ENCODE measurements at regions not wholly inside any gene's neighbourhood (a gene's known extent, or its start where the extent isn't known, plus 50 kb on each side); places are given as distances from the start of the nearest gene placed in this dataset.

- TF ChIP-seq IRF3 (IDR thresholded peaks at IDR 0.05; ENCODE audit: low read depth, low read length) (no peak), EP300 (IDR thresholded peaks at IDR 0.05; ENCODE audit: borderline replicate concordance in 1 of 2, low read depth in 1 of 2, low read length in 1 of 2) (peak in 1 of 2 experiments; percentile 38; a peak in 1 of 4 replicates), SMC3 (IDR thresholded peaks at IDR 0.05; ENCODE audit: low read depth, low read length) (no peak), RFX5 (IDR thresholded peaks at IDR 0.05; ENCODE audit: low read length) (no peak), MEF2A (IDR thresholded peaks at IDR 0.05; ENCODE audit: borderline replicate concordance, low read depth) (no peak), NFIC (IDR thresholded peaks at IDR 0.05; ENCODE audit: borderline replicate concordance) (no peak), JUND (IDR thresholded peaks at IDR 0.05) (peak; percentile 48; the same call in 1 of the 2 replicates), RAD21 (IDR thresholded peaks at IDR 0.05; ENCODE audit: low read length) (no peak)
- TF ChIP-seq, protein P1, sequence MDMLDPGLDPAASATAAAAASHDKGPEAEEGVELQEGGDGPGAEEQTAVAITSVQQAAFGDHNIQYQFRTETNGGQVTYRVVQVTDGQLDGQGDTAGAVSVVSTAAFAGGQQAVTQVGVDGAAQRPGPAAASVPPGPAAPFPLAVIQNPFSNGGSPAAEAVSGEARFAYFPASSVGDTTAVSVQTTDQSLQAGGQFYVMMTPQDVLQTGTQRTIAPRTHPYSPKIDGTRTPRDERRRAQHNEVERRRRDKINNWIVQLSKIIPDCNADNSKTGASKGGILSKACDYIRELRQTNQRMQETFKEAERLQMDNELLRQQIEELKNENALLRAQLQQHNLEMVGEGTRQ (IDR thresholded peaks at IDR 0.05; ENCODE audit: borderline replicate concordance, low read depth, low read length) = no peak
- TF ChIP-seq, protein P2, sequence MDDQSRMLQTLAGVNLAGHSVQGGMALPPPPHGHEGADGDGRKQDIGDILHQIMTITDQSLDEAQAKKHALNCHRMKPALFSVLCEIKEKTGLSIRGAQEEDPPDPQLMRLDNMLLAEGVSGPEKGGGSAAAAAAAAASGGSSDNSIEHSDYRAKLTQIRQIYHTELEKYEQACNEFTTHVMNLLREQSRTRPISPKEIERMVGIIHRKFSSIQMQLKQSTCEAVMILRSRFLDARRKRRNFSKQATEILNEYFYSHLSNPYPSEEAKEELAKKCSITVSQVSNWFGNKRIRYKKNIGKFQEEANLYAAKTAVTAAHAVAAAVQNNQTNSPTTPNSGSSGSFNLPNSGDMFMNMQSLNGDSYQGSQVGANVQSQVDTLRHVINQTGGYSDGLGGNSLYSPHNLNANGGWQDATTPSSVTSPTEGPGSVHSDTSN (IDR thresholded peaks at IDR 0.05) = peak; percentile 50; the same call in 1 of the 2 replicates
Measured at GRCh38 chr3:132785292-132785691, 63.1 kb upstream of the NPHP3 start (continued).

- H3K27ac ChIP-seq (ENCODE audit: low read depth in 2 of 2, low read length in 1 of 2) = peak overlapping the region in 1 of 2 experiments; percentile 51; a peak in 1 of 4 replicates
- H3K4me1 ChIP-seq (ENCODE audit: control insufficient read depth in 1 of 2, insufficient read depth in 2 of 2, low read depth in 1 of 2, low read length in 1 of 2) = peaks cover 3 to 9% of the 10 kb centered on the region in 2 experiments; a peak in 3 of 4 replicates
- POLR2A ChIA-PET = no interaction called here
- no peak overlapping the region for H2AFZ ChIP-seq (ENCODE audit: low read depth)
- H3K9me3 ChIP-seq = no peaks in the 10 kb centered on the region
- WGBS (ENCODE audit: low lambda C conversion rate) = 60% methylated on average over 1 of the region's 1 CpG
- CTCF ChIA-PET = no interaction called here
- DNase-seq = no peak
- no peaks in the 10 kb centered on the region for H3K36me3 ChIP-seq (replicated peaks in 1 of 2; ENCODE audit: control insufficient read depth in 1 of 2, insufficient read depth in 2 of 2, low read length in 1 of 2)
- TF ChIP-seq IRF3 (IDR thresholded peaks at IDR 0.05; ENCODE audit: low read depth, low read length) (no peak), FOSL2 (IDR thresholded peaks at IDR 0.05; ENCODE audit: borderline replicate concordance, low read depth) (no peak), POLR2AphosphoS5 (IDR thresholded peaks at IDR 0.05; ENCODE audit: low read depth, low read length) (no peak), EP300 (IDR thresholded peaks at IDR 0.05; ENCODE audit: borderline replicate concordance in 1 of 2, low read depth in 1 of 2, low read length in 1 of 2) (no peak), CHD2 (IDR thresholded peaks at IDR 0.05; ENCODE audit: low read length, partially characterized antibody) (no peak), NFIC (IDR thresholded peaks at IDR 0.05; ENCODE audit: borderline replicate concordance) (no peak), REST (IDR thresholded peaks at IDR 0.05; ENCODE audit: low read depth, low read length) (no peak), NRF1 (IDR thresholded peaks at IDR 0.05; ENCODE audit: low read depth, low read length) (no peak), RAD21 (IDR thresholded peaks at IDR 0.05; ENCODE audit: low read length) (no peak), MAX (IDR thresholded peaks at IDR 0.05; ENCODE audit: low read depth) (no peak)
- TF ChIP-seq, protein P3, sequence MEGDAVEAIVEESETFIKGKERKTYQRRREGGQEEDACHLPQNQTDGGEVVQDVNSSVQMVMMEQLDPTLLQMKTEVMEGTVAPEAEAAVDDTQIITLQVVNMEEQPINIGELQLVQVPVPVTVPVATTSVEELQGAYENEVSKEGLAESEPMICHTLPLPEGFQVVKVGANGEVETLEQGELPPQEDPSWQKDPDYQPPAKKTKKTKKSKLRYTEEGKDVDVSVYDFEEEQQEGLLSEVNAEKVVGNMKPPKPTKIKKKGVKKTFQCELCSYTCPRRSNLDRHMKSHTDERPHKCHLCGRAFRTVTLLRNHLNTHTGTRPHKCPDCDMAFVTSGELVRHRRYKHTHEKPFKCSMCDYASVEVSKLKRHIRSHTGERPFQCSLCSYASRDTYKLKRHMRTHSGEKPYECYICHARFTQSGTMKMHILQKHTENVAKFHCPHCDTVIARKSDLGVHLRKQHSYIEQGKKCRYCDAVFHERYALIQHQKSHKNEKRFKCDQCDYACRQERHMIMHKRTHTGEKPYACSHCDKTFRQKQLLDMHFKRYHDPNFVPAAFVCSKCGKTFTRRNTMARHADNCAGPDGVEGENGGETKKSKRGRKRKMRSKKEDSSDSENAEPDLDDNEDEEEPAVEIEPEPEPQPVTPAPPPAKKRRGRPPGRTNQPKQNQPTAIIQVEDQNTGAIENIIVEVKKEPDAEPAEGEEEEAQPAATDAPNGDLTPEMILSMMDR (IDR thresholded peaks at IDR 0.05) = no peak
- no peak overlapping the region for H3K9ac ChIP-seq
- no peaks in the 10 kb centered on the region for H3K79me2 ChIP-seq (ENCODE audit: insufficient read depth)
- no peak overlapping the region for H3K4me3 ChIP-seq (ENCODE audit: low read depth in 2 of 2, low read length in 1 of 2)
- no peaks in the 10 kb centered on the region for H3K27me3 ChIP-seq (ENCODE audit: insufficient read depth)
- no peaks in the 10 kb centered on the region for H3K9me2 ChIP-seq
- no peaks in the 10 kb centered on the region for H3F3A ChIP-seq (replicated peaks; ENCODE audit: insufficient read depth)
- H3K4me2 ChIP-seq = no peak overlapping the region
- H4K20me1 ChIP-seq (ENCODE audit: insufficient read depth) = no peaks in the 10 kb centered on the region
Measured at GRCh38 chr3:132784502-132785025, 62.4 kb upstream of the NPHP3 start.
